ENCODE measurements at regions not wholly inside any gene's neighbourhood (a gene's known extent, or its start where the extent isn't known, plus 50 kb on each side); places are given as distances from the start of the nearest gene placed in this dataset.

DNA sequence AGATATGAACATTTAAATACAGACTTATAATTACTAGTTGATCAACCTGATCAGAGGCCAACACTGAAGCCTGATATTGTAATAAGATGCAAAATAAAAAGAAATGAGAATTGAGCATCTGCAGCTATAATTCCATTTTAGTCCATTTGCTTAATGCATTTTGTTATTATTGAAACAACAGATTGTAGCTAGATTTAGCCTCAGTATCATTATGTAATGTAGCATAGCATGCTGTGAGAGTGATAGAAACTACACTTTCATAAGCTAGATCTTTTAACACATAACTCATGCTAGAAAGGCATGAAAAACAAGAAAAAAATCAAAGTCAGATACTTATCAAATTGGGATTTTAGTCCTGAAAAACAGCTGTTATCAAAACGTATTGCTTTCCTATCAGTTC, 292.7 kb upstream of the ADARB2 start:
- TF ChIP-seq, protein P1, sequence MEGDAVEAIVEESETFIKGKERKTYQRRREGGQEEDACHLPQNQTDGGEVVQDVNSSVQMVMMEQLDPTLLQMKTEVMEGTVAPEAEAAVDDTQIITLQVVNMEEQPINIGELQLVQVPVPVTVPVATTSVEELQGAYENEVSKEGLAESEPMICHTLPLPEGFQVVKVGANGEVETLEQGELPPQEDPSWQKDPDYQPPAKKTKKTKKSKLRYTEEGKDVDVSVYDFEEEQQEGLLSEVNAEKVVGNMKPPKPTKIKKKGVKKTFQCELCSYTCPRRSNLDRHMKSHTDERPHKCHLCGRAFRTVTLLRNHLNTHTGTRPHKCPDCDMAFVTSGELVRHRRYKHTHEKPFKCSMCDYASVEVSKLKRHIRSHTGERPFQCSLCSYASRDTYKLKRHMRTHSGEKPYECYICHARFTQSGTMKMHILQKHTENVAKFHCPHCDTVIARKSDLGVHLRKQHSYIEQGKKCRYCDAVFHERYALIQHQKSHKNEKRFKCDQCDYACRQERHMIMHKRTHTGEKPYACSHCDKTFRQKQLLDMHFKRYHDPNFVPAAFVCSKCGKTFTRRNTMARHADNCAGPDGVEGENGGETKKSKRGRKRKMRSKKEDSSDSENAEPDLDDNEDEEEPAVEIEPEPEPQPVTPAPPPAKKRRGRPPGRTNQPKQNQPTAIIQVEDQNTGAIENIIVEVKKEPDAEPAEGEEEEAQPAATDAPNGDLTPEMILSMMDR (IDR thresholded peaks at IDR 0.05): no peak
- TF ChIP-seq EZH2 (IDR thresholded peaks at IDR 0.05; ENCODE audit: borderline replicate concordance, insufficient read depth, low read depth, low read length, poor library complexity, severe bottlenecking): no peak

Data from B cell (primary cell).